OCI-LY7 (cell line): ENCODE measurements at regions not wholly inside any gene's neighbourhood (a gene's known extent, or its start where the extent isn't known, plus 50 kb on each side); places are given as distances from the start of the nearest gene placed in this dataset.

Experiments used
- BruUV-seq: library from RNA; stranded (reverse); fragments of 400-500 nt; replicated peaks from 2 replicates; lab custom pipeline; 2021; lab: Mats Ljungman, UMichigan
- CTCF ChIA-PET: fragments of 300-600 bp; sonication (Branson Sonifier 250); formaldehyde crosslinking; loops from one replicate; lab custom pipeline; 2022; ENCODE audit warnings: antibody characterized with exemption; ENCODE audit not compliant: unreplicated experiment; lab: Charles Lee
- POLR2A ChIA-PET: fragments of 300-600 bp; sonication (Branson Sonifier 250); formaldehyde crosslinking; loops from one replicate; lab custom pipeline; 2022; ENCODE audit warnings: antibody characterized with exemption; lab: Charles Lee
- DNase-seq: peaks from one replicate; pipeline ENCODE4 v3.0.0-alpha.2; 2015; ENCODE audit warnings: low spot score
- H2AFZ ChIP-seq: fragments of 200-600 bp; sonication (generic), shearing (Covaris generic); 2 replicates; pipeline ENCODE4 v1.6.1; 2014; ENCODE audit warnings: mild to moderate bottlenecking, antibody characterized with exemption, low read length, moderate library complexity
- H3K27ac ChIP-seq: fragments of 200-600 bp; sonication (generic); 2 replicates; pipeline ENCODE4 v1.5.1; 2014; ENCODE audit warnings: mixed run types, low read depth, mild to moderate bottlenecking, moderate library complexity, low read length, inconsistent platforms; ENCODE audit not compliant: poor library complexity, severe bottlenecking
- H3K36me3 ChIP-seq: fragments of 200-600 bp; sonication (generic); 2 replicates; pipeline ENCODE4 v1.6.1; 2014; ENCODE audit warnings: mild to moderate bottlenecking, antibody characterized with exemption, low read length, moderate library complexity, mixed read lengths; ENCODE audit not compliant: insufficient read depth
- H3K4me1 ChIP-seq: fragments of 200-600 bp; sonication (generic); 2 replicates; pipeline ENCODE4 v1.5.1; 2014; ENCODE audit warnings: mild to moderate bottlenecking, low read length; ENCODE audit not compliant: insufficient read depth, poor library complexity, severe bottlenecking
- H3K4me2 ChIP-seq: fragments of 200-600 bp; sonication (generic); 2 replicates; pipeline ENCODE4 v1.6.1; 2014; ENCODE audit warnings: mild to moderate bottlenecking, low read length
- H3K4me3 ChIP-seq: fragments of 200-600 bp; sonication (generic); 2 replicates; pipeline ENCODE4 v1.5.1; 2014; ENCODE audit warnings: mild to moderate bottlenecking, low read depth, low read length; ENCODE audit not compliant: poor library complexity, severe bottlenecking
- H3K79me2 ChIP-seq: fragments of 200-600 bp; sonication (generic); 2 replicates; pipeline ENCODE4 v1.6.1; 2016; ENCODE audit warnings: low read depth, mild to moderate bottlenecking, low read length, moderate library complexity, mixed read lengths; ENCODE audit not compliant: insufficient read depth
- H3K9me2 ChIP-seq: fragments of 200-600 bp; sonication (generic); 2 replicates; pipeline ENCODE4 v1.6.1; 2016; ENCODE audit warnings: mild to moderate bottlenecking, low read length, mixed read lengths; ENCODE audit not compliant: insufficient read depth
- H3K9me3 ChIP-seq: fragments of 200-600 bp; sonication (generic); 2 replicates; pipeline ENCODE4 v1.6.1; 2014; ENCODE audit warnings: mild to moderate bottlenecking, mixed run types, low read length, mixed read lengths
- H4K20me1 ChIP-seq: fragments of 200-600 bp; sonication (generic); 2 replicates; pipeline ENCODE4 v1.6.1; 2014; ENCODE audit warnings: mild to moderate bottlenecking, antibody characterized with exemption, low read length, moderate library complexity, mixed read lengths; ENCODE audit not compliant: insufficient read depth
- EZH2phosphoT487 ChIP-seq: fragments of 200-600 bp; sonication (generic); IDR thresholded peaks from 2 replicates; pipeline ENCODE4 v1.6.1; 2018; ENCODE audit warnings: low read depth, borderline replicate concordance, mild to moderate bottlenecking, mixed run types, antibody characterized with exemption, low read length, moderate library complexity, mixed read lengths
- intact Hi-C: fragments of 100-400 bp; cut with micrococcal nuclease; formaldehyde crosslinking; loops from one replicate; pipeline ENCODE4 v1.10.0; 2022; ENCODE audit not compliant: unreplicated experiment
- TF ChIP-seq, protein P1 (sequence below): fragments of 200-600 bp; sonication (generic); conservative IDR thresholded peaks from 2 replicates; pipeline ENCODE4 v1.5.1; 2014; ENCODE audit warnings: mild to moderate bottlenecking, antibody characterized with exemption, low read length, moderate library complexity, mixed read lengths

DNA sequence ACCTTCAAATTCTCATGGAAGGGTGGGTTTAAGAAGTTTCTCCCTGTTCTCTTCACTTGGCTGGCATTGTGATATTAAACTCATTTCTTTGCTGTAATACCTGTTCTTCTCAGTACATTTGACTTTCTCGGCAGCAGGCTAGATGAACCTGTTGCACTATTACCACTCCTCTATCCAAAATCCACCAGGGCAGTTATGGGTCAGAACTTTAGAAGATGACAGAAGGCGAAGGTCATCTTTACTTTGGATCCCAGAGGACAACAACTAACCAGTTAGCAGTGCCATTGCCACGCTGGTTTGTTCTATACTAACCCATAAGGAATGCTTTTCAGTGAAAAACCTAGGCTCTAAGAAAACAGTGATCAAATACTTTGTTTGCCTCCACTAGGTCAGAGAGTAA lies 901.0 kb downstream of the TSN start:
- DNase-seq = no peak
- no peaks in the 10 kb centered on the region for H3K79me2 ChIP-seq
- H4K20me1 ChIP-seq = no peaks in the 10 kb centered on the region
- POLR2A ChIA-PET = interaction anchor here (0.6 kb wide), 1 partner anchor 595 kb away, joined by 3 read pairs; no protein-coding TSS in a partner anchor
- no peaks in the 10 kb centered on the region for H3K4me1 ChIP-seq
- H3K36me3 ChIP-seq = no peaks in the 10 kb centered on the region
- no peak overlapping the region for H3K4me2 ChIP-seq
- no peak overlapping the region for H3K27ac ChIP-seq
- no peaks in the 10 kb centered on the region for H3K9me3 ChIP-seq
- no peak overlapping the region for H3K4me3 ChIP-seq
- no peak overlapping the region for H2AFZ ChIP-seq
- H3K9me2 ChIP-seq = no peaks in the 10 kb centered on the region
- CTCF ChIA-PET = no interaction called here
- TF ChIP-seq, protein P1, sequence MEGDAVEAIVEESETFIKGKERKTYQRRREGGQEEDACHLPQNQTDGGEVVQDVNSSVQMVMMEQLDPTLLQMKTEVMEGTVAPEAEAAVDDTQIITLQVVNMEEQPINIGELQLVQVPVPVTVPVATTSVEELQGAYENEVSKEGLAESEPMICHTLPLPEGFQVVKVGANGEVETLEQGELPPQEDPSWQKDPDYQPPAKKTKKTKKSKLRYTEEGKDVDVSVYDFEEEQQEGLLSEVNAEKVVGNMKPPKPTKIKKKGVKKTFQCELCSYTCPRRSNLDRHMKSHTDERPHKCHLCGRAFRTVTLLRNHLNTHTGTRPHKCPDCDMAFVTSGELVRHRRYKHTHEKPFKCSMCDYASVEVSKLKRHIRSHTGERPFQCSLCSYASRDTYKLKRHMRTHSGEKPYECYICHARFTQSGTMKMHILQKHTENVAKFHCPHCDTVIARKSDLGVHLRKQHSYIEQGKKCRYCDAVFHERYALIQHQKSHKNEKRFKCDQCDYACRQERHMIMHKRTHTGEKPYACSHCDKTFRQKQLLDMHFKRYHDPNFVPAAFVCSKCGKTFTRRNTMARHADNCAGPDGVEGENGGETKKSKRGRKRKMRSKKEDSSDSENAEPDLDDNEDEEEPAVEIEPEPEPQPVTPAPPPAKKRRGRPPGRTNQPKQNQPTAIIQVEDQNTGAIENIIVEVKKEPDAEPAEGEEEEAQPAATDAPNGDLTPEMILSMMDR = no peak
- TF ChIP-seq EZH2phosphoT487 = no peak
- intact Hi-C loops = no loop called here
- no TSS peak for BruUV-seq

DNA sequence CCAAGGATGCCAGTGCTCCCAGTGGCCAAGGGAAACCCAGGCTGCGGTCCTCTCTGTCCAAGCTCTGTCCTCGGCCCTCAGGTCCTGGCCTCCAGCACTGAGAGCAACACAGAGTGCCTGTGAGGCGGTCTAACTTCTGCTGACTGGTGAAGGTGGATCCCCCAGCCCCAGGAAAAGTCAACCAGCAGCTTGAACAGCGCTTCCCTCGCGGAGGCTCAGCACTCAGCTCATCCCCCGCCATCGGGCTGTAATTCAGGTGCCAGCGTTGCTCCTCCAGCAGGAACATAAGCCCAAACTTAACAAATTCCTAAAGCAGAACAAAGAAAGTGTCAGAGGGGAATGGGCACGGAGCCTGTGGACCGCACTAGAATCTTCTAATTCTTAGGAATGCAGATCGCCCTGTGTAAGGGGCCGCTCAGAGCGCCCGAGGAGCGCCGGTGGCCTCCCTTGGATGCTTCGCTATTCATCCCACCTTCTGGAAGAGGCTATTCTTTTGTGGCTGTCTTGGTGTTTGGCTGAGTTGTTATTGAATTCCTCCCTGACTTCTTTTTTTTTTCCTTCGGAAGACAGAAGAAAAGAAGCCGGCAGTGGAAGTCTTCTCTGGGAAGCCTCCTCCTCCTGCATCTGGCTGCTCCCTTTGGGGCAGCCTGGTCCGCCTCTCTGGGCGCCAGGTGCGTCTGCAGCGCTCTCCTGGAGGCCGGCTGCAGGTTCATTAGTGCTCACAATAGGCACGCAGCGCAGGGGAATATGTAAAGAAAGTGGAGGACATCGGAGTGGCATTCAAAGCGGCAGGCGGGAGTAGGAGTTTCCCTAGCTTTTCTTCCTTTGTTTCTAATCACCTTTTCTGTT lies 905.6 kb downstream of the TSN start:
- intact Hi-C loops = no loop called here
- Histone ChIP-seq H3K9me2 (no peaks in the 10 kb centered on the region), H3K4me3 (no peak overlapping the region), H3K4me1 (no peaks in the 10 kb centered on the region), H3K79me2 (no peaks in the 10 kb centered on the region), H3K9me3 (no peaks in the 10 kb centered on the region), H3K4me2 (no peak overlapping the region), H3K36me3 (no peaks in the 10 kb centered on the region), H4K20me1 (no peaks in the 10 kb centered on the region), H2AFZ (no peak overlapping the region), H3K27ac (no peak overlapping the region)
- TF ChIP-seq EZH2phosphoT487 = no peak
- TF ChIP-seq, protein P1 = no peak
- ChIA-PET CTCF (no interaction called here), POLR2A (interaction anchor here (0.6 kb wide), 1 partner anchor 1894 kb away, joined by 4 read pairs; no protein-coding TSS in a partner anchor)
- no TSS peak for BruUV-seq
- DNase-seq = no peak

DNA sequence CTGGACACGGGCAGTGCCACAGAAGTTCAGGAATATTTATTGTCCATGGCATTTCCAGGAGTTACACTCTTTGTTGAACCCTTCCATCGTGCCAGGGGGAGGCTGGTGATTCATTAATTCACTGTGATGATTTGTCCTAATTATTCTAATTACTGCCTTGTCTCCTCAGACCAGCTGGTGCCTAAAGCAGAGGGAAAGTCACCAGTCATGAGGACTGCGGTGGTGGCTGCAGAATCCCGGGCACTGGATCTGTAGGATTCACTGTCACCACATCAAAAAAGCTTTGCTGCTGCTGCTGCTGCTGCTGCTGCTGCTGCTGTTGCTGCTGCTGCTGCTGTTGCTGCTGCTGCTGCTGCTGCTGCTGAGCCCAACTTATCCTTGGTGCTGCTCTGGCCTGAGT lies 908.2 kb downstream of the TSN start:
- no peaks in the 10 kb centered on the region for H3K9me2 ChIP-seq
- H3K4me2 ChIP-seq = no peak overlapping the region
- CTCF ChIA-PET = no interaction called here
- no TSS peak for BruUV-seq
- no peaks in the 10 kb centered on the region for H3K9me3 ChIP-seq
- no peak overlapping the region for H3K27ac ChIP-seq
- intact Hi-C loops = no loop called here
- H3K4me3 ChIP-seq = no peak overlapping the region
- no peaks in the 10 kb centered on the region for H3K36me3 ChIP-seq
- H4K20me1 ChIP-seq = no peaks in the 10 kb centered on the region
- H2AFZ ChIP-seq = no peak overlapping the region
- no peaks in the 10 kb centered on the region for H3K79me2 ChIP-seq
- POLR2A ChIA-PET = no interaction called here
- no peak for TF ChIP-seq EZH2phosphoT487
- TF ChIP-seq, protein P1 = no peak
- no peaks in the 10 kb centered on the region for H3K4me1 ChIP-seq
- no peak for DNase-seq
